Body of pancreas (tissue), 4 donors: ENCODE measurements at regions not wholly inside any gene's neighbourhood (a gene's known extent, or its start where the extent isn't known, plus 50 kb on each side); places are given as distances from the start of the nearest gene placed in this dataset.

Source experiments
- ATAC-seq: fragments of 150-250 bp; one replicate; pipeline ENCODE4 v1.9.1; 2016
- DNase-seq, 4 donors: peaks; one replicate each; pipeline ENCODE4 v3.0.0-alpha.2; 2019
- H3K27ac ChIP-seq, 4 donors: fragments of 200-600 bp; sonication (generic); 1 replicate in 3 of 4; 2 replicates in 1 of 4; pipeline versions ENCODE4 v1.5.1 to v1.6.1; 2016 to 2019; ENCODE audit warnings: mild to moderate bottlenecking in 1 of 4, mixed read lengths in 1 of 4, moderate library complexity in 1 of 4
- H3K27me3 ChIP-seq, 2 donors: fragments of 200-600 bp; sonication (generic); one replicate each; pipeline ENCODE4 v1.6.0; 2016; ENCODE audit warnings: mild to moderate bottlenecking in 1 of 2
- H3K36me3 ChIP-seq, 2 donors: fragments of 200-600 bp; sonication (generic); replicated peaks in 1 of 2; 2 replicates each; pipeline ENCODE4 v1.5.1; 2016; ENCODE audit warnings: low read depth in 2 of 2; ENCODE audit not compliant: insufficient read depth in 1 of 2
- H3K4me1 ChIP-seq: fragments of 200-600 bp; sonication (generic); one replicate; pipeline ENCODE4 v1.6.0; 2016
- H3K4me3 ChIP-seq, 2 donors: fragments of 200-600 bp; sonication (generic); 1 replicate in 1 of 2; 2 replicates in 1 of 2; pipeline ENCODE4 v1.5.1; 2016 to 2019
- H3K9me3 ChIP-seq, 3 donors: fragments of 200-600 bp; sonication (generic); 1 replicate in 2 of 3; 2 replicates in 1 of 3; pipeline ENCODE4 v1.5.1; 2016
- CTCF ChIP-seq, 7 experiments: fragments of 450-650 bp in 4 of 7; fragments of 200-600 bp in 3 of 7; sonication (generic) in 3 of 7; IDR thresholded peaks; one replicate each; pipeline ENCODE4 v1.5.1; 2016 to 2019; ENCODE audit warnings: antibody characterized with exemption in 7 of 7
- POLR2A ChIP-seq, 3 donors: fragments of 450-650 bp; IDR thresholded peaks; one replicate each; pipeline ENCODE4 v1.6.1; 2016; ENCODE audit warnings: antibody characterized with exemption in 3 of 3, mild to moderate bottlenecking in 2 of 3
- WGBS, 2 donors: methylation state at CpG; one replicate each; pipeline ENCODE4 v1.1.5; 2017; 5-methylcytosine and 5-hydroxymethylcytosine counted together
- intact Hi-C: fragments of 100-400 bp; cut with DNase I; formaldehyde crosslinking; loops from one replicate; pipeline ENCODE4 v1.15.1; 2023

DNA sequence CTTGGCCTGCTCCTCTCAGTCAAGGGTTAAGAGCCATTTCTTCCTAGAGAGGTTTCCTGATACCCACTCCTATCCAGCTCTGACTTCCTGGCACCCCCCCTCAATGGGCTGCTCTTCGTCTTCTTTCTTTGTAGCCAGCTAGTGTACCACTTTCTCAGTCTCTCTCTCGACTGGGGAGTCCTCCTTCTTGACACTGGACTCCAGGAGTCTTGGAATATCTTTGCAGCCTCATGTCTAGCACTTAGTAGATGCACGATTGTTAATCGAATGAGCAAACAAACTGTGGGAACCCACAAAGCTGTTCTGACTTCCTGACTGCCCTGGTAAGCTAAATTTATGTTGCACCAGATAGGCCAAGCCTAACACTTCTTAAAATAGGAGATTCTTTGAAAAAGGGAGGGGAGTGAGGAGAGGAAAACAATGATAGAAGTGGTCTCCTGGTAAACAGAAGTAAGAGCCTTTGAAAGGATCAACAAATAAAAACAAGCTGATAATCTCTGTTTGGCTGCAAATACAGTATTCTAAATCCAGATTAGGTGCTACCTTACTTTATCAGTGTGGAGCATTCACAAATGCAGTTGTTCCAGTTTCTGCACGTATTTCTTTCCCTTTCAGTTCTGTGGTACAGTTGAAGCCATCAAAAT is 160.1 kb upstream of the CITED2 start:
- peak; percentile 73 for ATAC-seq
- peaks cover 66% of the 10 kb centered on the region for H3K4me1 ChIP-seq
- no peak overlapping the region for H3K4me3 ChIP-seq

DNA sequence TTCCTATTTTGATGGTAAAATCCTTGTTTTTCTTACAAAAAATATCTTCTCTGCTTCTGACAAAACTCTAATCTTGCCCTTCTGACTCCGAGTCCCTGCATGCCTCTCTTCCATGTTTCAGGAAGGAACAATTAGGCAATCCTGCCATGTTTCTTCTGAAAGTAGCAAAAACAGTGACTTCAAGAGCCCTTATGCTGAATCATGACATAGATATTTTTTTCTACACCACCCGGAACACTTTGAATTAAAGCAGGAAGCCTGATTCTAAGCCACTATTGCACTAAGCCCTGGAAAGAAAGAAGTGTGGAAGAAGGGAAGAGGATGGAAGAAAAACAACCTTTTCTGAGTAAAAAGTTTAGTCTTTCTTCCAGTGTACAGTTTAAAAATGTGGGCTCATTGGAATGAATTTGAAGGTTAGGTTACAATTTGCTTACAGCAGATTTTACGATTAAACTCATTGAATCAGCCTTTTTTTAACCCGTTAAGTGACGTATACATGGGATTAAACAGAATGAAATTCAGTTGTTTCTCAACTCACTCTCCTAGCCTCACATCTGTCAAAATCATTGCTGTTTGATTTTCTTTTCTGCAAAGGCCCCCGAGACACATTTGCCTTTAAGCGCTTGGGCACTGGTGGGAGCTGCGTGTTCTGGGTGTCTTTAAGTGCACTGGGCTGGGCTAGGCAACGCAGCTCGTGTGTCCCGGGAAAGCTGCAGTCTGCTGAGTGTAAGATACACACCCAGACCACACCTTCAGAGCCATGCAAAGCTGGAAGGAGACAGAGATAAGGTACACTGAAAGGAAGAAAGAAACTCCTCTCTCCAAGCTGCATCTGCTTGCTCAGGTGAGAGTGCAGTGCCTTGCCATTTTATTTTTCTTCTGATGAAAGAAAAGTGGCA is 159.4 kb upstream of the CITED2 start:
- 24 to 34% methylated on average over 11 of the region's 11 CpGs for WGBS, 2 donors
- TF ChIP-seq CTCF (IDR thresholded peaks at IDR 0.05) = no peak
- TF ChIP-seq POLR2A (IDR thresholded peaks at IDR 0.05) = peak in 2 of 3 donors; percentile 19 to 21
- DNase-seq = peak; percentile 48 to 67 (median 56)
- Histone ChIP-seq H3K4me1 (peaks cover 58% of the 10 kb centered on the region), H3K4me3 (no peak overlapping the region), H3K27me3 (no peaks in the 10 kb centered on the region), H3K9me3 (no peaks in the 10 kb centered on the region), H3K36me3 (no peaks in the 10 kb centered on the region), H3K27ac (peak overlapping the region; percentile 74 to 84 (median 81))
- intact Hi-C loops = no loop called here
- ATAC-seq = peak; percentile 74

More for the DNA sequence above, 160.1 kb upstream of the CITED2 start:
- Histone ChIP-seq H3K27me3 (no peaks in the 10 kb centered on the region), H3K9me3 (no peaks in the 10 kb centered on the region), H3K27ac (peak overlapping the region; percentile 74 to 84 (median 81)), H3K36me3 (no peaks in the 10 kb centered on the region)
- TF ChIP-seq POLR2A (IDR thresholded peaks at IDR 0.05) (peak in 2 of 3 donors; percentile 33 to 35), CTCF (IDR thresholded peaks at IDR 0.05) (no peak)
- intact Hi-C loops = no loop called here
- DNase-seq = peak; percentile 34 to 68 (median 56)
- 21 to 24% methylated on average over 5 of the region's 5 CpGs for WGBS, 2 donors

DNA sequence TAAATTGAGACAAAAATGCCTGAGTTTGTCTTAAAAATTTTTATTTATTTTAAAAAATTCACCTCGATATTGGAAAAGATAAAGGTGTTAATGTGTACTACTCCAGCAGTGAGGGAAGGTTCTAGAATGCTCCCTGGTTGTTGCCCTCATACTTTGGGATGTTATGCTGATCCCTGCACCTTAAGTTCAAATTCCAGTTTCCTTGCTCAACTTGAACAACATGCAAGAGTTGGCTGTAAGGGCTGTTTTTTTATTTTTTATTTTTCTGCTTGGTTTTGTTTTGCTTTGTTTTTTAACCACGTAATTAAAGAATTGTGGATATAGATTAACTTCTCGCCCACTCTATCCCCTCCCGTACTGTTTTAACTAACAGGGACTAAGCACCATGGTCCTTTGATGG is 158.7 kb upstream of the CITED2 start:
- no peak for DNase-seq
- Histone ChIP-seq H3K27ac (peak overlapping the region; percentile 74 to 84 (median 81)), H3K4me1 (peaks cover 55% of the 10 kb centered on the region), H3K9me3 (no peaks in the 10 kb centered on the region), H3K4me3 (no peak overlapping the region), H3K36me3 (no peaks in the 10 kb centered on the region), H3K27me3 (no peaks in the 10 kb centered on the region)
- intact Hi-C loops = no loop called here
- WGBS, 2 donors = 57 to 66% methylated on average over 4 of the region's 4 CpGs
- no peak for TF ChIP-seq POLR2A (IDR thresholded peaks at IDR 0.05)
- TF ChIP-seq CTCF (IDR thresholded peaks at IDR 0.05) = peak in 1 of 7 experiments; percentile 1
- no peak for ATAC-seq

GRCh38 chr6:139531148-139532115 is 157.0 kb upstream of the CITED2 start:
- H3K27me3 ChIP-seq = no peaks in the 10 kb centered on the region
- no peak overlapping the region for H3K4me3 ChIP-seq
- 44 to 59% methylated on average over 8 of the region's 8 CpGs for WGBS, 2 donors
- no peaks in the 10 kb centered on the region for H3K36me3 ChIP-seq
- no peak for TF ChIP-seq POLR2A (IDR thresholded peaks at IDR 0.05)
- TF ChIP-seq CTCF (IDR thresholded peaks at IDR 0.05) = no peak
- H3K4me1 ChIP-seq = peaks cover 38% of the 10 kb centered on the region
- DNase-seq (peak in 1 of 4 donors; percentile 25), ATAC-seq (no peak)
- no peaks in the 10 kb centered on the region for H3K9me3 ChIP-seq
- intact Hi-C loops = no loop called here
- peak overlapping the region in 1 of 4 donors; percentile 54 for H3K27ac ChIP-seq
